ENCODE measurements at regions not wholly inside any gene's neighbourhood (a gene's known extent, or its start where the extent isn't known, plus 50 kb on each side); places are given as distances from the start of the nearest gene placed in this dataset.

DNA sequence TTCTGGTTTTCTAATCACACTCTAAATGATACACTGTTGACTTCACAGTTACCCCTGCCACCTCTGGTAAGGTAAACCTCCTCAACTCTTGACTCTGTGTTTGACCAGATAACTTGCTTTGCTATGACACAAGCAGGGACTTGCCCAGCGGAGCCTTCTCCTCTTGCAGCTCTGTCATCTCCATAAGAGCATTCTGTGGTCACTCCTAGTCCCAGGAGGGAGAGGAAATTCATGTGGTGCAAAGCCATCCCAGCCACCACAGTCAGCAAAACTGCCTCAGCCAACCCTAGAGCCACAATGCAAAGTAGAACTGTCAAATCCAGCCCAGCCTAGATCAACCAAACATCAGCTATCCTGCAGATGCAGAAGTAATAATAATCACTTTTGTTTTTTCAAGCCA is 144.7 kb upstream of the GADL1 start:
- POLR2A ChIA-PET = no interaction called here
- peaks cover 5% of the 10 kb centered on the region for H3K36me3 Mint-ChIP-seq
- no peaks in the 10 kb centered on the region for H3K27me3 Mint-ChIP-seq
- H3K4me1 Mint-ChIP-seq (ENCODE audit: low read depth) = no peaks in the 10 kb centered on the region
- CTCF ChIA-PET = interaction anchor here (0.7 kb wide), 1 partner anchor 78 kb away, joined by 3 read pairs; no protein-coding TSS in a partner anchor
- intact Hi-C loops (cut with micrococcal nuclease) = no loop called here
- peaks cover 15% of the 10 kb centered on the region for H3K9me3 Mint-ChIP-seq
- DNase-seq = no peak
- H3K27ac Mint-ChIP-seq = no peak overlapping the region
- no peak overlapping the region for H3K4me3 Mint-ChIP-seq

DNA sequence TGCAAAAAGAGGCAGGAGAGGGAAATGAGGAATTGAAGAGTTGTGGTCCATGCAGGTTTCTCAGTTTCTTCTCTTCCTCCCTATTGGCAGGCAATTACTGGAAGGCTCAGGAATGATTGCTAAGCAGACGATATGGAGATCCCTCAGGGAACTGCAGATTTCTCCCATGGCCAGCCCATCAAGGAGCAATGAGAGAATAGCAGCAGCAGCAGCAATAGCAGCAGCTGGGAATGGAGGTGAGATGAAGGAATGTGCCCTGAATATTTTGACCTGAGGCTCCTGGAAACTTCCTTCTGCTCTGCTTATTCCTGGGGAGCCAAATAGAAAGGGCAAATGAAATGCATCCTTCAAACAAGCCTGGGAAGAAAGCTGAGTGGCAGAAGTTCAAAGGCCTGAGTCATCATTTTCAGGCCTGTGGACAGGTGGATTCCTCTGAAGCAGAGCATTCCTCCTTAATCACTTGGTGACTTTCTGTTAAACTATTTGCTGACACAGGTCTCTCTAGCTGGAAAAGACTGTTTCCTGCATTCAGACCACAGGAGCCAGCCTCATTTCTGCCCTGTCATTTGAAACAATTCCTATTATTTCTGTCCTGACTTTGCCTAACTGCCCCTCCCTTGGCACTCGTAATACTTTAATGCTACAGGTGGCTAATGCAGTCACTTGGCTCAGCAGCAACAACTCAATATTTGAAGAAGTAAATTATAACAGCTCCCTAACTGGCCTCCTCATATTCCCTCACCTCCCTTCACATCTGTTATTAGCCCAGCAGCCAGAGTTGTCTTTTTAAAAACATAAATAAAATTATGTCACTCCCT is 146.9 kb upstream of the GADL1 start:
- ChIA-PET POLR2A (no interaction called here), CTCF (interaction anchor here (0.6 kb wide), 1 partner anchor 48 kb away, joined by 4 read pairs; no protein-coding TSS in a partner anchor)
- DNase-seq = no peak
- Mint-ChIP-seq H3K27me3 (no peaks in the 10 kb centered on the region), H3K9me3 (peaks cover 15% of the 10 kb centered on the region), H3K4me1 (ENCODE audit: low read depth) (no peaks in the 10 kb centered on the region), H3K4me3 (no peak overlapping the region), H3K36me3 (peaks cover 5% of the 10 kb centered on the region), H3K27ac (no peak overlapping the region)
- intact Hi-C loops (cut with micrococcal nuclease) = no loop called here

- intact Hi-C loops (cut with micrococcal nuclease) = no loop called here
Observed at GRCh38 chr3:31043184-31043819, 148.8 kb upstream of the GADL1 start.

DNA sequence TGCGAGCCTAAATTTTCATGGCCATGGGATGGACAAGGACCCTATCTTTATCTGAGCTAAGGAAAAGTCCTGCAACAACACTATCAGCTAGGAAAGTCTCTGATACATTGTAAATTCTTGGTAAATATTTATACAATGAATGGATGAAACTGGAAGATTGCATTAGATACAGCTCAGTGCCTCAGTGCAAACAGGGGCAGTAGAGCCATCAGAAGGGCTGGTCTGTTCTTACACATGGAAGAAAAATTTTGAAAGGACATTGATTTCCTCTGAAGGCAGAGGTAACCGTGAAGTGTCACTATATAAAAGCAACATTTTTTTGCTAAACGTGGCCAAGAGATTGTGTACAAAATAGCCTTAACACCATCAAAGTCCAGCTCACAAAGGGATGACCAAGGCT is 153.2 kb upstream of the GADL1 start:
- intact Hi-C loops (cut with micrococcal nuclease) = no loop called here
- CTCF ChIA-PET = no interaction called here
- Mint-ChIP-seq H3K4me1 (ENCODE audit: low read depth) (peaks cover 4% of the 10 kb centered on the region), H3K27me3 (no peaks in the 10 kb centered on the region), H3K36me3 (peaks cover 7% of the 10 kb centered on the region), H3K4me3 (no peak overlapping the region), H3K9me3 (peaks cover 19% of the 10 kb centered on the region), H3K27ac (no peak overlapping the region)
- DNase-seq = no peak
- POLR2A ChIA-PET = no interaction called here

More at GRCh38 chr3:31043184-31043819, 148.8 kb upstream of the GADL1 start:
- H3K9me3 Mint-ChIP-seq = peaks cover 15% of the 10 kb centered on the region
- no peak for DNase-seq
- H3K27me3 Mint-ChIP-seq = no peaks in the 10 kb centered on the region
- H3K4me1 Mint-ChIP-seq (ENCODE audit: low read depth) = no peaks in the 10 kb centered on the region
- H3K27ac Mint-ChIP-seq = no peak overlapping the region
- ChIA-PET POLR2A (no interaction called here), CTCF (no interaction called here)
- H3K4me3 Mint-ChIP-seq = no peak overlapping the region
- H3K36me3 Mint-ChIP-seq = peaks cover 5% of the 10 kb centered on the region

DNA sequence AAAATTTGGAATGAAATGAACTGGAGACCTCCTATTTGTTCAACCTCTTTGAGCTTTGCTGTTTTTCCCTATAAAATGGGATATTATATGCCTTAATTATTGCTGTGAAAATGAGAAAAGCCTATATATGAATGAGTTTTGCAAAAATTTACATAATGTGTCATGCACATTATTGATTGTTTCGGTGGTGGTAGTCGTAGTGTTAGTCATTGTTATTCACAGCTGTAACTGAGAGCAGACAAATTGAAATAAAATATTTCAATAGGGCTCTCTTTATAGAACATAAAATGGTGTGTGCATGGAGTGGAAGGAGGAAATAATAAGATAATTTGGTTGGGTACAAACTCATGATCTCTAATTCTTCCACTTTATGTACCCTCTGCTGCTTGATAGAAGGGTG is 153.7 kb upstream of the GADL1 start:
- ChIA-PET POLR2A (no interaction called here), CTCF (no interaction called here)
- intact Hi-C loops (cut with micrococcal nuclease) = no loop called here
- H3K4me3 Mint-ChIP-seq = no peak overlapping the region
- peaks cover 5% of the 10 kb centered on the region for H3K36me3 Mint-ChIP-seq
- DNase-seq = no peak
- no peak overlapping the region for H3K27ac Mint-ChIP-seq
- H3K27me3 Mint-ChIP-seq = no peaks in the 10 kb centered on the region
- H3K4me1 Mint-ChIP-seq (ENCODE audit: low read depth) = peaks cover 4% of the 10 kb centered on the region
- H3K9me3 Mint-ChIP-seq = peaks cover 18% of the 10 kb centered on the region

- DNase-seq = peak; percentile 11
- ChIA-PET POLR2A (no interaction called here), CTCF (no interaction called here)
- Mint-ChIP-seq H3K4me1 (ENCODE audit: low read depth) (peaks cover 4% of the 10 kb centered on the region), H3K27me3 (no peaks in the 10 kb centered on the region), H3K27ac (no peak overlapping the region), H3K9me3 (peaks cover 13% of the 10 kb centered on the region), H3K36me3 (peaks cover 3% of the 10 kb centered on the region), H3K4me3 (no peak overlapping the region)
- intact Hi-C loops (cut with micrococcal nuclease) = no loop called here
Observed at GRCh38 chr3:31050296-31050695, 155.8 kb upstream of the GADL1 start.

- intact Hi-C loops (cut with micrococcal nuclease) = no loop called here
- POLR2A ChIA-PET = no interaction called here
- peaks cover 4% of the 10 kb centered on the region for H3K4me1 Mint-ChIP-seq (ENCODE audit: low read depth)
- H3K27ac Mint-ChIP-seq = no peak overlapping the region
- peaks cover 3% of the 10 kb centered on the region for H3K36me3 Mint-ChIP-seq
- no peaks in the 10 kb centered on the region for H3K27me3 Mint-ChIP-seq
- H3K9me3 Mint-ChIP-seq = peaks cover 16% of the 10 kb centered on the region
- no peak for DNase-seq
- CTCF ChIA-PET = no interaction called here
- no peak overlapping the region for H3K4me3 Mint-ChIP-seq
Observed at GRCh38 chr3:31051226-31051625, 156.8 kb upstream of the GADL1 start.

- POLR2A ChIA-PET = no interaction called here
Observed at GRCh38 chr3:31053299-31053698, 158.8 kb upstream of the GADL1 start.

DNA sequence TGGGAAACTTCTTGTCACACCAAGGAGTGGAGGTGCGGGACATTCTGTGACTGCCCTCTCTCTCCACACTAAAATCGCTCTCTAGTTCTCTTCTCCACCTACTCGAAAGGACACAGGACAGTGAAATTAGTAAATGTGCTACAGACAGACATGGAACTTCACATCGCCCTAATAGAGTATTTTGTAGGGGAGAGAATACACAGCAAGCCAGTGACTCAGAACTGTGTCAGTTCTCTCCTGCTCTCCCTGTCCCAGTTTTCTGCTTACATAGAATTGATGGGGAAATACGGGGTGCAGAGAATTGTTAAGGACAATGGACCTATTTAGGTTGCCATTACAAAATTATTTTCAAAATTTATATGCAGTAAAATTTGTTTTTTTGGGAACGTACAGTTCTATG is 159.6 kb upstream of the GADL1 start:
- H3K27me3 Mint-ChIP-seq = no peaks in the 10 kb centered on the region
- no peak overlapping the region for H3K4me3 Mint-ChIP-seq
- no peak for DNase-seq
- ChIA-PET CTCF (no interaction called here), POLR2A (no interaction called here)
- no peak overlapping the region for H3K27ac Mint-ChIP-seq
- peaks cover 24% of the 10 kb centered on the region for H3K9me3 Mint-ChIP-seq
- H3K4me1 Mint-ChIP-seq (ENCODE audit: low read depth) = peaks cover 4% of the 10 kb centered on the region
- intact Hi-C loops (cut with micrococcal nuclease) = no loop called here
- peaks cover 9% of the 10 kb centered on the region for H3K36me3 Mint-ChIP-seq

More at GRCh38 chr3:31053299-31053698, 158.8 kb upstream of the GADL1 start:
- H3K27me3 Mint-ChIP-seq = no peaks in the 10 kb centered on the region
- CTCF ChIA-PET = no interaction called here
- peaks cover 18% of the 10 kb centered on the region for H3K9me3 Mint-ChIP-seq
- intact Hi-C loops (cut with micrococcal nuclease) = no loop called here
- DNase-seq = no peak
- H3K4me1 Mint-ChIP-seq (ENCODE audit: low read depth) = peaks cover 4% of the 10 kb centered on the region
- peaks cover 3% of the 10 kb centered on the region for H3K36me3 Mint-ChIP-seq
- no peak overlapping the region for H3K27ac Mint-ChIP-seq
- no peak overlapping the region for H3K4me3 Mint-ChIP-seq

DNA sequence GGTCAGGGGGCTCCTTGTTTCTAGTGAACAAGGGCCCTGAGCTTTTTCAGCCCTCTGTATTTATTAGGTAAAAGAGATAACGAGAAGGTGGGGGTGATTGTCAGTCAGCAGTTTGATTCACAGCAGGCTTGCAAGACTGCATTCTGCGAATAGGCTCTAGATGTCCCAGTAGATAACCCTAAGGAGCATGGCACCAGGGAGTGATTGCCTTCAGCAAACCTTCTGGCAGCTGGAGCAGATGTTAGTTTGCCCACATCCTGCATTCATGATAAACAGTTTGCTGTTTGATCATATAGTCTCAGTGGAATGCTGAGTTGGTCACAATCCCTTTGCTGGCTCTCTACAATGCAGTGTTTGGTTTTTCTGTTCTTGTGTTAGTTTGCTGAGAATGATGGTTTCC is 161.3 kb upstream of the GADL1 start:
- Mint-ChIP-seq H3K27ac (no peak overlapping the region), H3K9me3 (peaks cover 29% of the 10 kb centered on the region), H3K4me3 (no peak overlapping the region), H3K27me3 (no peaks in the 10 kb centered on the region), H3K36me3 (peaks cover 13% of the 10 kb centered on the region), H3K4me1 (ENCODE audit: low read depth) (no peaks in the 10 kb centered on the region)
- DNase-seq = no peak
- CTCF ChIA-PET = no interaction called here
- intact Hi-C loops (cut with micrococcal nuclease) = no loop called here
- POLR2A ChIA-PET = no interaction called here

- no peak overlapping the region for H3K27ac Mint-ChIP-seq
- H3K9me3 Mint-ChIP-seq = peaks cover 18% of the 10 kb centered on the region
- H3K27me3 Mint-ChIP-seq = no peaks in the 10 kb centered on the region
- ChIA-PET CTCF (interaction anchor here (1.2 kb wide), 1 partner anchor 13 kb away, joined by 3 read pairs; no protein-coding TSS in a partner anchor), POLR2A (no interaction called here)
- no peaks in the 10 kb centered on the region for H3K4me1 Mint-ChIP-seq (ENCODE audit: low read depth)
- H3K36me3 Mint-ChIP-seq = peaks cover 10% of the 10 kb centered on the region
- no peak for DNase-seq
- intact Hi-C loops (cut with micrococcal nuclease) = no loop called here
- H3K4me3 Mint-ChIP-seq = no peak overlapping the region
Observed at GRCh38 chr3:31057891-31058290, 163.4 kb upstream of the GADL1 start.

DNA sequence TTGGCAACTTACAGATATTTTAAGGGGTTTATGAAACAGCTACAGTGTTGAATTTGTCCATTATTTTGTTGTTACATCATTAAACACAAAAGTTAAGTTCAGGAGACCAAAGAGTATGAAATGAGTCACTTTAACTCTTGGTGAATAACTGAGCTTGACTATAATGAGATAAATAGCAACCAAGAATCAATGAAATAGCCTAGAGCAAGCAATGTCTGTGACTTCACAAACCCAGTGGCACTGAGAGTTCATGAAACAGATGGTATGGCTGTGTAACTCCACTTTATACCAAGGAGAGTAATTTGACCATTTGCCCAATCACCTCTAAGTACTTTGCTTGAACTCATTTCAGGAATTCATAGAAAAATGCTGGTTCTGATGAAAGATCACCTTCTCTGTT is 169.6 kb upstream of the GADL1 start:
- H3K9me3 Mint-ChIP-seq = peaks cover 6% of the 10 kb centered on the region
- no peaks in the 10 kb centered on the region for H3K27me3 Mint-ChIP-seq
- CTCF ChIA-PET = no interaction called here

GRCh38 chr3:31065765-31066164 is 171.3 kb upstream of the GADL1 start:
- Mint-ChIP-seq H3K27ac (no peak overlapping the region), H3K36me3 (no peaks in the 10 kb centered on the region), H3K4me3 (no peak overlapping the region), H3K27me3 (no peaks in the 10 kb centered on the region), H3K9me3 (no peaks in the 10 kb centered on the region), H3K4me1 (ENCODE audit: low read depth) (no peaks in the 10 kb centered on the region)
- intact Hi-C loops (cut with micrococcal nuclease) = no loop called here
- DNase-seq = no peak
- ChIA-PET POLR2A (no interaction called here), CTCF (no interaction called here)

More for the DNA sequence above, 169.6 kb upstream of the GADL1 start:
- Mint-ChIP-seq H3K4me1 (ENCODE audit: low read depth) (no peaks in the 10 kb centered on the region), H3K27ac (no peak overlapping the region), H3K4me3 (no peak overlapping the region), H3K36me3 (peaks cover 4% of the 10 kb centered on the region)
- DNase-seq = no peak
- intact Hi-C loops (cut with micrococcal nuclease) = no loop called here
- POLR2A ChIA-PET = no interaction called here
